ENCODE measurements at regions not wholly inside any gene's neighbourhood (a gene's known extent, or its start where the extent isn't known, plus 50 kb on each side); places are given as distances from the start of the nearest gene placed in this dataset.

- no peak for TF ChIP-seq CTCF (IDR thresholded peaks at IDR 0.05)
- TF ChIP-seq POLR2AphosphoS5 (IDR thresholded peaks at IDR 0.05; ENCODE audit: insufficient read depth in 1 of 2, low read depth in 1 of 2): peak; percentile 70 to 93
Observed at GRCh38 chr14:50045039-50045711, 71.2 kb downstream of the VCPKMT start.

Measured in vagina (tissue), 2 donors.